ENCODE measurements at regions not wholly inside any gene's neighbourhood (a gene's known extent, or its start where the extent isn't known, plus 50 kb on each side); places are given as distances from the start of the nearest gene placed in this dataset.
"Not testable (repeated sequence)": the region's sequence is repeated elsewhere in the genome, so short reads cannot be mapped to it uniquely, and the experiment has no call there.

DNA sequence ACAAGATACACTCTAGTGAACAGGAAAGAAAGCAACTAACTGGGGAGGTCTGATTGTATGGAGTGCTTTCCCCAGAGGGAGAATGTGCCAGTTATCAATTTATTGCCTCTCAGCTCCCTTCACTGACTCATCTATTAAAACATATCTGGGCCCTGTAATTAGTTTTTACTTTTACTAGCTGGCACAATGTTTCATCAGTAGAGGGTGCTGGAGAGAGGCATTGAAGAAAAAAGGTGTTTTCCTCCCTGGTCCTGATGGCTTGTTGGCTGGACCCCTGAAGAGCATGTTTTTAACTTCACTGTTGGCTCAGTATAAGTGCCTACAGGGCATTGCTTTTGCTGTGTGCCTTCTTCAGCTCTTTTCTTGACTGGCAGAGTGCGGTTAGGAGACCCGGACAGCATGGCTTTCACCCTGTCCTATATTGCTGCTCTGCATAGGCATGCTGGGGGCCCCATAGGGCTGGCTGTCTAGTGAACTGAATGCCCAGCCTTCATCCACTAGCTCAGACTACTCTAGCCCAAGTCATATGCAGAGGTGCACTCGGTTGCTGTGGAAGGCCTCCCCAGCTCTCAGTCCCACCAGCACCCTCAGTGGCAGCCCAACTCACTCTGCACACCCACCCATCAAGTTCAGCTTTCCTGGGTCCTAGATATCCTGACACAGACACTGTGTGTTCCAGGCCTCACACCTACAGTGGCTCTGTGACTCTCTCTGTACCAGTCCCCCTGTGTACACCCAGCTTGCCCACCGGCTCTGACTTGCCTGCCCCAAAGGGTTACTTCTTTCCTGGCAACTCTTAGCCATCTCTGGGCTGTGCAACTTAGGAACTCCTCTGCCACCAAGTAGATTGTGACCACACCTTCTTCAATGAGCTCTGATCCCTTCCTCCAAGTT lies 62.3 kb upstream of the ACYP2 start:
- intact Hi-C loops (cut with DNase I) = no loop called here
- Histone ChIP-seq H3K4me1 (peaks cover 12 to 13% of the 10 kb centered on the region in 2 donors), H3K27me3 (no peaks in the 10 kb centered on the region), H3K9me3 (no peaks in the 10 kb centered on the region), H3K4me3 (replicated peaks in 1 of 3) (no peak overlapping the region), H3K36me3 (no peaks in the 10 kb centered on the region), H3K27ac (peak overlapping the region in 2 of 3 donors; percentile 6 to 60)
- no peak for DNase-seq
- TF ChIP-seq POLR2A (IDR thresholded peaks at IDR 0.05) = no peak
- no peak for TF ChIP-seq CTCF (IDR thresholded peaks at IDR 0.05)
- WGBS, 2 donors = 96 to 100% methylated on average over 4 of the region's 4 CpGs

- no peak overlapping the region for H3K27ac ChIP-seq
- H3K36me3 ChIP-seq = no peaks in the 10 kb centered on the region
- peaks cover 12 to 14% of the 10 kb centered on the region in 2 donors for H3K4me1 ChIP-seq
- no peaks in the 10 kb centered on the region for H3K9me3 ChIP-seq
- H3K27me3 ChIP-seq = no peaks in the 10 kb centered on the region
- WGBS, 2 donors = 97 to 100% methylated on average over 2 of the region's 2 CpGs
- TF ChIP-seq POLR2A (IDR thresholded peaks at IDR 0.05) (no peak), CTCF (IDR thresholded peaks at IDR 0.05) (no peak)
- no peak for DNase-seq
- intact Hi-C loops (cut with DNase I) = no loop called here
- H3K4me3 ChIP-seq (replicated peaks in 1 of 3) = no peak overlapping the region
These were observed 65.0 kb upstream of the ACYP2 start for GRCh38 chr2:54050445-54050844.

GRCh38 chr2:54049365-54049764 lies 66.0 kb upstream of the ACYP2 start:
- TF ChIP-seq CTCF (IDR thresholded peaks at IDR 0.05) = no peak
- intact Hi-C loops (cut with DNase I) = no loop called here
- 78 to 90% methylated on average over 1 of the region's 1 CpG for WGBS, 2 donors
- Histone ChIP-seq H3K27me3 (no peaks in the 10 kb centered on the region), H3K27ac (peak overlapping the region in 1 of 3 donors; percentile 30), H3K4me3 (replicated peaks in 1 of 3) (no peak overlapping the region), H3K4me1 (peaks cover 12 to 18% of the 10 kb centered on the region in 2 donors), H3K9me3 (no peaks in the 10 kb centered on the region), H3K36me3 (no peaks in the 10 kb centered on the region)
- DNase-seq = no peak

DNA sequence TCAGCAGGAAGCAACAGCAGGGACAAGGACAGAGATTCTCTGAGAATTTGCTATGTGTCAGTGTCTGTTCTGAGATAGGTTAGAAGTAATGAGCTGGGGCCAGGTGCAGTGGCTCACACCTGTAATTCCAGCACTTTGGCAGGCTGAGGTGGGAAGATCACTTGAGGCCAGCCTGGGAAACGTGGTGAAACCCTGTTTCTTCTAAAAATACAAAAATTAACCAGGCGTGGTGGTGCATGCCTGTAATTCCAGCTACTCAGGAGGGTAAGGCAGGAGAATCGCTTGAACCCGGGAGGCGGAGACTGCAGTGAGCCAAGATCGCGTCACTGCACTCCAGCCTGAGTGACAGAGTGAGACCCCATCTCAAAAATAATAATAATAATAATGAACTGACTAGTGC lies 66.5 kb upstream of the ACYP2 start:
- peak; percentile 52 to 56 for DNase-seq
- 59 to 63% methylated on average over 7 of the region's 7 CpGs for WGBS, 2 donors
- H3K4me3 ChIP-seq (replicated peaks in 1 of 3) = not testable (repeated sequence)

DNA sequence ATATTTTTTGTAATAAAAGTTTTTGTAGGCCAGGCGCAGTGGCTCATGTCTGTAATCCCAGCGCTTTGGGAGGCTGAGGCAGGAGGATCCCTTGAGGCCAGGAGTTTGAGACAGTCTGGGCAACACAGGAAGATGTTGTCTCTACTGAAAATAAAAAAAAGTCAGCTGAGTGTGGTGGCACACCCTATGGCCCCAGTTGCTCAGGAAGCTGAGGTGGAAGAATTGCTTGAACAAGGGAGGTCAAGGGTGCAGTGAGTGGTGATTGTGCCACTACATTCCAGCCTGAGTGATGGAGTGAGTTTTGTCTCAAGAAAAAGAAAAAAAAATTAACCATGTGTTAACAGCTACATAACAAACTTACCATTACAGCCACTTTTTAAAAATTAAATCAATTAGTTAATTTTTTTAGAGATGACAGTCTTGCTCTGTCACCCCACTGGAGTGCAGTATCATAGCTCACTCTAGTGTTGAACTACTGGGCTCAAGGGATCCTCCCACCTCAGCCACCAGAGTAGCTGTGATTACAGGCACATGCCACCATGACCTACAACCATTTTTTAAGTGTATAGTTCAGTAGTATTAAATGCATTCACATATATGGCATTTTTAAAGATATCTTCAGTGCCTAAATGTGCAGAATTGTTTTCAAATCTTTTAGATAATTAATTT lies 67.2 kb upstream of the ACYP2 start:
- Histone ChIP-seq H3K36me3 (no peaks in the 10 kb centered on the region), H3K27me3 (no peaks in the 10 kb centered on the region), H3K4me3 (replicated peaks in 1 of 3) (no peak overlapping the region), H3K9me3 (no peaks in the 10 kb centered on the region), H3K4me1 (peaks cover 12 to 24% of the 10 kb centered on the region in 2 donors), H3K27ac (no peak overlapping the region)
- TF ChIP-seq POLR2A (IDR thresholded peaks at IDR 0.05) (no peak), CTCF (IDR thresholded peaks at IDR 0.05) (no peak)
- peak in 1 of 2 donors; percentile 12 for DNase-seq
- 98 to 100% methylated on average over 2 of the region's 2 CpGs for WGBS, 2 donors
- intact Hi-C loops (cut with DNase I) = no loop called here

More for the DNA sequence above, 66.5 kb upstream of the ACYP2 start:
- peak overlapping the region in 1 of 3 donors; percentile 30 for H3K27ac ChIP-seq
- H3K4me1 ChIP-seq = peaks cover 12 to 23% of the 10 kb centered on the region in 2 donors
- H3K36me3 ChIP-seq; intact Hi-C loops (cut with DNase I); H3K9me3 ChIP-seq; H3K27me3 ChIP-seq: not testable (repeated sequence)

Data from thyroid gland (tissue), 4 donors.